ENCODE measurements at regions not wholly inside any gene's neighbourhood (a gene's known extent, or its start where the extent isn't known, plus 50 kb on each side); places are given as distances from the start of the nearest gene placed in this dataset.

GRCh38 chr18:61736133-61736532 lies 156.7 kb downstream of the RNF152 start:
- no peak overlapping the region for H3K4me3 Mint-ChIP-seq
- no peaks in the 10 kb centered on the region for H3K9me3 Mint-ChIP-seq
- H3K27me3 Mint-ChIP-seq = no peaks in the 10 kb centered on the region
- no peak overlapping the region for H3K27ac Mint-ChIP-seq
- H3K4me1 Mint-ChIP-seq = no peaks in the 10 kb centered on the region
- ATAC-seq (no peak), DNase-seq (no peak)
- no peaks in the 10 kb centered on the region for H3K36me3 Mint-ChIP-seq (ENCODE audit: low read depth)

GRCh38 chr18:61735564-61736102 lies 157.2 kb downstream of the RNF152 start:
- ATAC-seq = no peak
- Mint-ChIP-seq H3K27me3 (no peaks in the 10 kb centered on the region), H3K4me1 (no peaks in the 10 kb centered on the region), H3K4me3 (no peak overlapping the region), H3K9me3 (no peaks in the 10 kb centered on the region), H3K27ac (no peak overlapping the region), H3K36me3 (ENCODE audit: low read depth) (no peaks in the 10 kb centered on the region)
- no peak for DNase-seq

- DNase-seq (no peak), ATAC-seq (no peak)
- no peaks in the 10 kb centered on the region for H3K36me3 Mint-ChIP-seq (ENCODE audit: low read depth)
- no peaks in the 10 kb centered on the region for H3K9me3 Mint-ChIP-seq
- H3K27ac Mint-ChIP-seq = no peak overlapping the region
- H3K4me1 Mint-ChIP-seq = no peaks in the 10 kb centered on the region
- H3K4me3 Mint-ChIP-seq = no peak overlapping the region
- no peaks in the 10 kb centered on the region for H3K27me3 Mint-ChIP-seq
These were observed 158.4 kb downstream of the RNF152 start for GRCh38 chr18:61734396-61734795.

GRCh38 chr18:61732854-61733253 lies 160.0 kb downstream of the RNF152 start:
- Mint-ChIP-seq H3K27me3 (peaks cover 2% of the 10 kb centered on the region), H3K36me3 (ENCODE audit: low read depth) (no peaks in the 10 kb centered on the region), H3K27ac (no peak overlapping the region), H3K4me1 (no peaks in the 10 kb centered on the region), H3K9me3 (no peaks in the 10 kb centered on the region), H3K4me3 (no peak overlapping the region)
- DNase-seq = no peak
- ATAC-seq = no peak

- H3K4me1 Mint-ChIP-seq = no peaks in the 10 kb centered on the region
- no peaks in the 10 kb centered on the region for H3K9me3 Mint-ChIP-seq
- peaks cover 2% of the 10 kb centered on the region for H3K27me3 Mint-ChIP-seq
- no peaks in the 10 kb centered on the region for H3K36me3 Mint-ChIP-seq (ENCODE audit: low read depth)
- no peak for ATAC-seq
- H3K27ac Mint-ChIP-seq = no peak overlapping the region
- no peak overlapping the region for H3K4me3 Mint-ChIP-seq
- no peak for DNase-seq
These were observed 161.0 kb downstream of the RNF152 start for GRCh38 chr18:61731693-61732376.

GRCh38 chr18:61731178-61731577 lies 161.6 kb downstream of the RNF152 start:
- no peaks in the 10 kb centered on the region for H3K36me3 Mint-ChIP-seq (ENCODE audit: low read depth)
- H3K4me3 Mint-ChIP-seq = no peak overlapping the region
- ATAC-seq (no peak), DNase-seq (no peak)
- peaks cover 2% of the 10 kb centered on the region for H3K27me3 Mint-ChIP-seq
- no peak overlapping the region for H3K27ac Mint-ChIP-seq
- no peaks in the 10 kb centered on the region for H3K9me3 Mint-ChIP-seq
- no peaks in the 10 kb centered on the region for H3K4me1 Mint-ChIP-seq

GRCh38 chr18:61729322-61729721 lies 163.5 kb downstream of the RNF152 start:
- no peak overlapping the region for H3K4me3 Mint-ChIP-seq
- ATAC-seq (no peak), DNase-seq (no peak)
- no peaks in the 10 kb centered on the region for H3K4me1 Mint-ChIP-seq
- no peaks in the 10 kb centered on the region for H3K36me3 Mint-ChIP-seq (ENCODE audit: low read depth)
- no peak overlapping the region for H3K27ac Mint-ChIP-seq
- H3K9me3 Mint-ChIP-seq = peaks cover 3% of the 10 kb centered on the region
- H3K27me3 Mint-ChIP-seq = peaks cover 2% of the 10 kb centered on the region

- Mint-ChIP-seq H3K27me3 (peaks cover 2% of the 10 kb centered on the region), H3K27ac (no peak overlapping the region), H3K4me3 (no peak overlapping the region), H3K9me3 (peaks cover 3% of the 10 kb centered on the region), H3K4me1 (no peaks in the 10 kb centered on the region), H3K36me3 (ENCODE audit: low read depth) (no peaks in the 10 kb centered on the region)
- ATAC-seq (no peak), DNase-seq (no peak)
These were observed 165.3 kb downstream of the RNF152 start for GRCh38 chr18:61727241-61728193.

GRCh38 chr18:61724532-61724931 lies 168.3 kb downstream of the RNF152 start:
- Mint-ChIP-seq H3K27me3 (peaks cover 4% of the 10 kb centered on the region), H3K27ac (no peak overlapping the region), H3K4me3 (no peak overlapping the region), H3K4me1 (no peaks in the 10 kb centered on the region), H3K9me3 (peaks cover 3% of the 10 kb centered on the region), H3K36me3 (ENCODE audit: low read depth) (no peaks in the 10 kb centered on the region)
- DNase-seq = no peak
- ATAC-seq = no peak

- Mint-ChIP-seq H3K9me3 (peaks cover 3% of the 10 kb centered on the region), H3K4me3 (no peak overlapping the region), H3K27me3 (peaks cover 1% of the 10 kb centered on the region), H3K36me3 (ENCODE audit: low read depth) (no peaks in the 10 kb centered on the region), H3K4me1 (no peaks in the 10 kb centered on the region), H3K27ac (no peak overlapping the region)
- DNase-seq = no peak
- ATAC-seq = no peak
These were observed 170.6 kb downstream of the RNF152 start for GRCh38 chr18:61722247-61722646.

GRCh38 chr18:61720496-61720895 lies 172.3 kb downstream of the RNF152 start:
- ATAC-seq (no peak), DNase-seq (no peak)
- H3K36me3 Mint-ChIP-seq (ENCODE audit: low read depth) = no peaks in the 10 kb centered on the region
- no peaks in the 10 kb centered on the region for H3K4me1 Mint-ChIP-seq
- peaks cover 1% of the 10 kb centered on the region for H3K27me3 Mint-ChIP-seq
- H3K27ac Mint-ChIP-seq = no peak overlapping the region
- no peaks in the 10 kb centered on the region for H3K9me3 Mint-ChIP-seq
- H3K4me3 Mint-ChIP-seq = no peak overlapping the region

GRCh38 chr18:61719671-61720070 lies 173.1 kb downstream of the RNF152 start:
- no peaks in the 10 kb centered on the region for H3K36me3 Mint-ChIP-seq (ENCODE audit: low read depth)
- no peaks in the 10 kb centered on the region for H3K4me1 Mint-ChIP-seq
- no peaks in the 10 kb centered on the region for H3K9me3 Mint-ChIP-seq
- DNase-seq (no peak), ATAC-seq (no peak)
- H3K27me3 Mint-ChIP-seq = peaks cover 1% of the 10 kb centered on the region
- H3K4me3 Mint-ChIP-seq = no peak overlapping the region
- H3K27ac Mint-ChIP-seq = no peak overlapping the region

- Mint-ChIP-seq H3K36me3 (ENCODE audit: low read depth) (no peaks in the 10 kb centered on the region), H3K4me1 (no peaks in the 10 kb centered on the region), H3K4me3 (no peak overlapping the region), H3K27ac (no peak overlapping the region), H3K27me3 (peaks cover 1% of the 10 kb centered on the region), H3K9me3 (no peaks in the 10 kb centered on the region)
- no peak for ATAC-seq
- DNase-seq = no peak
These were observed 173.9 kb downstream of the RNF152 start for GRCh38 chr18:61718944-61719343.

- Mint-ChIP-seq H3K9me3 (no peaks in the 10 kb centered on the region), H3K27ac (no peak overlapping the region), H3K27me3 (no peaks in the 10 kb centered on the region), H3K4me1 (no peaks in the 10 kb centered on the region), H3K4me3 (no peak overlapping the region), H3K36me3 (ENCODE audit: low read depth) (no peaks in the 10 kb centered on the region)
- ATAC-seq (no peak), DNase-seq (no peak)
These were observed 178.4 kb downstream of the RNF152 start for GRCh38 chr18:61714421-61714820.

- Mint-ChIP-seq H3K27me3 (peaks cover 2% of the 10 kb centered on the region), H3K4me3 (no peak overlapping the region), H3K4me1 (no peaks in the 10 kb centered on the region), H3K27ac (no peak overlapping the region), H3K9me3 (no peaks in the 10 kb centered on the region), H3K36me3 (ENCODE audit: low read depth) (no peaks in the 10 kb centered on the region)
- no peak for ATAC-seq
- no peak for DNase-seq
These were observed 179.3 kb downstream of the RNF152 start for GRCh38 chr18:61713502-61713901.

Data from activated naive CD8-positive, alpha-beta T cell treated with anti-CD3 and anti-CD28 coated beads, Interleukin-2, amount 50 U/mL, for 24 hours (primary cell).